GM23338 (cell line): ENCODE measurements at regions not wholly inside any gene's neighbourhood (a gene's known extent, or its start where the extent isn't known, plus 50 kb on each side); places are given as distances from the start of the nearest gene placed in this dataset.

Source experiments
- ATAC-seq: fragments of 200-7000 bp; cut with Tn5 transposase; 3 replicates; pipeline ENCODE4 v1.9.1; 2020
- DNase-seq: peaks from one replicate; pipeline ENCODE4 v3.0.0-alpha.2; 2015; ENCODE audit warnings: low spot score
- H2AFZ ChIP-seq: fragments of 200-600 bp; sonication (generic); 2 replicates; pipeline ENCODE4 v1.8.0; 2016; ENCODE audit warnings: antibody characterized with exemption, mild to moderate bottlenecking, moderate library complexity
- H3F3A ChIP-seq: fragments of 200-600 bp; sonication (generic); replicated peaks from 2 replicates; pipeline ENCODE4 v1.8.0; 2017; ENCODE audit warnings: antibody characterized with exemption, mixed run types, low read depth
- H3K27ac ChIP-seq: fragments of 200-600 bp; sonication (generic); 2 replicates; pipeline ENCODE4 v1.6.1; 2016; ENCODE audit warnings: low read depth
- H3K27me3 ChIP-seq: fragments of 200-600 bp; sonication (generic); 2 replicates; pipeline ENCODE4 v1.8.0; 2016; ENCODE audit warnings: mild to moderate bottlenecking, mixed run types, moderate library complexity; ENCODE audit not compliant: insufficient read depth
- H3K36me3 ChIP-seq: fragments of 200-600 bp; sonication (generic); 2 replicates; pipeline ENCODE4 v1.8.0; 2016; ENCODE audit warnings: mild to moderate bottlenecking; ENCODE audit not compliant: insufficient read depth
- H3K4me1 ChIP-seq: fragments of 200-600 bp; sonication (generic); 2 replicates; pipeline ENCODE4 v1.8.0; 2016; ENCODE audit warnings: mild to moderate bottlenecking, moderate library complexity; ENCODE audit not compliant: insufficient read depth
- H3K4me2 ChIP-seq: fragments of 200-600 bp; sonication (generic); 2 replicates; pipeline ENCODE4 v1.7.1; 2017; ENCODE audit warnings: mixed run types
- H3K4me3 ChIP-seq: fragments of 200-600 bp; sonication (generic); 2 replicates; pipeline ENCODE4 v1.6.1; 2016; ENCODE audit warnings: mixed run types
- H3K79me2 ChIP-seq: fragments of 200-600 bp; sonication (generic); replicated peaks from 2 replicates; pipeline ENCODE4 v1.8.0; 2017; ENCODE audit warnings: mild to moderate bottlenecking; ENCODE audit not compliant: insufficient read depth
- H3K9me2 ChIP-seq: fragments of 200-600 bp; sonication (generic); 2 replicates; pipeline ENCODE4 v1.8.0; 2017; ENCODE audit not compliant: insufficient read depth
- H4K20me1 ChIP-seq: fragments of 200-600 bp; sonication (generic); replicated peaks from 2 replicates; pipeline ENCODE4 v1.8.0; 2017; ENCODE audit warnings: mild to moderate bottlenecking; ENCODE audit not compliant: insufficient read depth
- H3K27ac Mint-ChIP-seq: 2 replicates; pipeline ENCODE4 v1.8.0; 2020; ENCODE audit warnings: inconsistent platforms, mild to moderate bottlenecking, moderate library complexity, mixed read lengths
- H3K27me3 Mint-ChIP-seq: 3 replicates; pipeline ENCODE4 v1.8.0; 2022; ENCODE audit warnings: low read depth, mild to moderate bottlenecking, moderate library complexity, mixed read lengths, inconsistent platforms; ENCODE audit not compliant: insufficient read depth, poor library complexity
- H3K36me3 Mint-ChIP-seq: 3 replicates; pipeline ENCODE4 v1.8.0; 2021; ENCODE audit warnings: low read depth, mild to moderate bottlenecking, inconsistent platforms, moderate library complexity, mixed read lengths
- H3K4me1 Mint-ChIP-seq: 3 replicates; pipeline ENCODE4 v1.8.0; 2020; ENCODE audit warnings: mild to moderate bottlenecking, inconsistent platforms, mixed read lengths
- H3K4me3 Mint-ChIP-seq: 3 replicates; pipeline ENCODE4 v1.8.0; 2021; ENCODE audit warnings: moderate library complexity, mild to moderate bottlenecking, inconsistent platforms, mixed read lengths
- H3K9me3 Mint-ChIP-seq: 3 replicates; pipeline ENCODE4 v1.8.0; 2020; ENCODE audit warnings: moderate library complexity, mild to moderate bottlenecking, inconsistent platforms, mixed read lengths
- CREB1 ChIP-seq: fragments of 250-450 bp; sonication (Bioruptor Pico); IDR thresholded peaks from 2 replicates; pipeline ENCODE4 v1.5.0; 2020; ENCODE audit warnings: low read depth, mild to moderate bottlenecking, moderate library complexity
- EZH2 ChIP-seq: fragments of 200-600 bp; sonication (generic); IDR thresholded peaks from one replicate; pipeline ENCODE4 v1.8.0; 2017; ENCODE audit warnings: antibody characterized with exemption, mild to moderate bottlenecking, low read depth; ENCODE audit not compliant: unreplicated experiment
- EZH2phosphoT487 ChIP-seq: fragments of 200-600 bp; sonication (generic); IDR thresholded peaks from one replicate; pipeline ENCODE4 v1.8.1; 2018; ENCODE audit warnings: antibody characterized with exemption; ENCODE audit not compliant: unreplicated experiment
- JUNB ChIP-seq: IDR thresholded peaks from one replicate; pipeline ENCODE4 v1.6.1; 2016; ENCODE audit warnings: antibody characterized with exemption; ENCODE audit not compliant: unreplicated experiment
- NANOG ChIP-seq: IDR thresholded peaks from 2 replicates; pipeline ENCODE4 v1.6.1; 2016; ENCODE audit warnings: antibody characterized with exemption, borderline replicate concordance
- POLR2AphosphoS5 ChIP-seq: IDR thresholded peaks from 2 replicates; pipeline ENCODE4 v1.6.1; 2016; ENCODE audit warnings: antibody characterized with exemption, low read depth
- STAT1 ChIP-seq: IDR thresholded peaks from one replicate; pipeline ENCODE4 v1.6.1; 2016; ENCODE audit warnings: antibody characterized with exemption; ENCODE audit not compliant: unreplicated experiment
- ZNF331 ChIP-seq: fragments of 250-450 bp; sonication (Bioruptor Pico); IDR thresholded peaks from 2 replicates; pipeline ENCODE4 v1.5.0; 2020; ENCODE audit warnings: low read depth, mild to moderate bottlenecking, moderate library complexity
- TF ChIP-seq, protein P1 (sequence below), 2 experiments: fragments of 200-600 bp in 1 of 2; sonication (generic) in 1 of 2; conservative IDR thresholded peaks; 2 replicates each; pipeline versions ENCODE4 v1.5.1 to v1.6.1; 2016 to 2017; ENCODE audit warnings: antibody characterized with exemption in 2 of 2, low read depth in 2 of 2, mild to moderate bottlenecking in 2 of 2, moderate library complexity in 1 of 2
- TF ChIP-seq, protein P2 (sequence below): IDR thresholded peaks from 2 replicates; pipeline ENCODE4 v1.6.1; 2016; ENCODE audit warnings: antibody characterized with exemption
- TF ChIP-seq, protein P3 (sequence below): IDR thresholded peaks from one replicate; pipeline ENCODE4 v1.6.1; 2018; ENCODE audit warnings: antibody characterized with exemption; ENCODE audit not compliant: unreplicated experiment
- TF ChIP-seq, protein P4 (sequence below): fragments of 250-450 bp; sonication (Bioruptor Pico); IDR thresholded peaks from 2 replicates; pipeline ENCODE4 v1.5.0; 2020; ENCODE audit warnings: mild to moderate bottlenecking, moderate library complexity

DNA sequence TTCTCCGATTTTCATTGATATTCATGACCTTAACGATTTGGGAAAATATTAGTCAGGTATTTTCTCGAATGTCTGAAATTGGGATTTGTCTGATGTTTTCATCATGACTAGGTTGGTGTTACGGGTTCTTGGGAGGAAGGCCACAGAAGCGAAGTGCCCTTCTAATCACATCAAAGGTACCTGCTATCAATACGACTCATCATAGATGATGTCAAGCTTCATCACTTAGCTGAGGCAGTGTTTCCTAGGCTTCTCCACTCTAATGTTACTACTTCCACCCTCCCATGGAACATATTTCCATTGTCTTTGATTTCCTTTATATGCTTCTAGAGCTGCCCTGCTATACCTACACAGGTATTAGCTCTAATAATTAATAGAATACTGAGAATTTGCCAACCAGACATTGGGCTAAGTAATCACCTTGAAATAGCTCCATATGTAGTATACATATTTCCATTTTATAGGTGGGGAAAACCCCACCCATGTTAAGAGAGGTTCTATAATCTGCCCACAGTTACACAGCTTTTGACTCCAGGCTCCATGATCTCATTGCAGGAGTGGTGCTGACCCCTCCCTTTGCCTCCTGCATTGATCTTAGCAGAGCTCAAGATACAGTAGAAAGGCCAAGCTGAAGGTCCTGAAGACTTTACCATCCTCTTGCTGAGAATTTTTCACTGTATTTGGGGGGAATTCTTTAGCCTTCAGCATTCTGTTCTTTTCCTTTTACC lies 238.6 kb upstream of the ADAMTSL1 start:
- Histone ChIP-seq H4K20me1 (no peaks in the 10 kb centered on the region), H3K4me3 (no peak overlapping the region), H3K79me2 (no peaks in the 10 kb centered on the region), H3K9me2 (no peaks in the 10 kb centered on the region), H3K4me1 (no peaks in the 10 kb centered on the region), H3K36me3 (no peaks in the 10 kb centered on the region), H3F3A (no peaks in the 10 kb centered on the region), H3K4me2 (no peak overlapping the region), H3K27me3 (no peaks in the 10 kb centered on the region), H2AFZ (no peak overlapping the region), H3K27ac (no peak overlapping the region)
- no peak for ATAC-seq
- no peaks in the 10 kb centered on the region for H3K9me3 Mint-ChIP-seq
- no peaks in the 10 kb centered on the region for H3K27me3 Mint-ChIP-seq
- no peak for TF ChIP-seq ZNF331 (CRISPR knock-in tag)
- TF ChIP-seq, protein P1, sequence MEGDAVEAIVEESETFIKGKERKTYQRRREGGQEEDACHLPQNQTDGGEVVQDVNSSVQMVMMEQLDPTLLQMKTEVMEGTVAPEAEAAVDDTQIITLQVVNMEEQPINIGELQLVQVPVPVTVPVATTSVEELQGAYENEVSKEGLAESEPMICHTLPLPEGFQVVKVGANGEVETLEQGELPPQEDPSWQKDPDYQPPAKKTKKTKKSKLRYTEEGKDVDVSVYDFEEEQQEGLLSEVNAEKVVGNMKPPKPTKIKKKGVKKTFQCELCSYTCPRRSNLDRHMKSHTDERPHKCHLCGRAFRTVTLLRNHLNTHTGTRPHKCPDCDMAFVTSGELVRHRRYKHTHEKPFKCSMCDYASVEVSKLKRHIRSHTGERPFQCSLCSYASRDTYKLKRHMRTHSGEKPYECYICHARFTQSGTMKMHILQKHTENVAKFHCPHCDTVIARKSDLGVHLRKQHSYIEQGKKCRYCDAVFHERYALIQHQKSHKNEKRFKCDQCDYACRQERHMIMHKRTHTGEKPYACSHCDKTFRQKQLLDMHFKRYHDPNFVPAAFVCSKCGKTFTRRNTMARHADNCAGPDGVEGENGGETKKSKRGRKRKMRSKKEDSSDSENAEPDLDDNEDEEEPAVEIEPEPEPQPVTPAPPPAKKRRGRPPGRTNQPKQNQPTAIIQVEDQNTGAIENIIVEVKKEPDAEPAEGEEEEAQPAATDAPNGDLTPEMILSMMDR (conservative IDR thresholded peaks at IDR 0.05; ENCODE audit: low read depth in 2 of 2) = no peak
- TF ChIP-seq, protein P2, sequence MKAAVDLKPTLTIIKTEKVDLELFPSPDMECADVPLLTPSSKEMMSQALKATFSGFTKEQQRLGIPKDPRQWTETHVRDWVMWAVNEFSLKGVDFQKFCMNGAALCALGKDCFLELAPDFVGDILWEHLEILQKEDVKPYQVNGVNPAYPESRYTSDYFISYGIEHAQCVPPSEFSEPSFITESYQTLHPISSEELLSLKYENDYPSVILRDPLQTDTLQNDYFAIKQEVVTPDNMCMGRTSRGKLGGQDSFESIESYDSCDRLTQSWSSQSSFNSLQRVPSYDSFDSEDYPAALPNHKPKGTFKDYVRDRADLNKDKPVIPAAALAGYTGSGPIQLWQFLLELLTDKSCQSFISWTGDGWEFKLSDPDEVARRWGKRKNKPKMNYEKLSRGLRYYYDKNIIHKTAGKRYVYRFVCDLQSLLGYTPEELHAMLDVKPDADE = no peak
- no peak for TF ChIP-seq EZH2
- TF ChIP-seq, protein P3, sequence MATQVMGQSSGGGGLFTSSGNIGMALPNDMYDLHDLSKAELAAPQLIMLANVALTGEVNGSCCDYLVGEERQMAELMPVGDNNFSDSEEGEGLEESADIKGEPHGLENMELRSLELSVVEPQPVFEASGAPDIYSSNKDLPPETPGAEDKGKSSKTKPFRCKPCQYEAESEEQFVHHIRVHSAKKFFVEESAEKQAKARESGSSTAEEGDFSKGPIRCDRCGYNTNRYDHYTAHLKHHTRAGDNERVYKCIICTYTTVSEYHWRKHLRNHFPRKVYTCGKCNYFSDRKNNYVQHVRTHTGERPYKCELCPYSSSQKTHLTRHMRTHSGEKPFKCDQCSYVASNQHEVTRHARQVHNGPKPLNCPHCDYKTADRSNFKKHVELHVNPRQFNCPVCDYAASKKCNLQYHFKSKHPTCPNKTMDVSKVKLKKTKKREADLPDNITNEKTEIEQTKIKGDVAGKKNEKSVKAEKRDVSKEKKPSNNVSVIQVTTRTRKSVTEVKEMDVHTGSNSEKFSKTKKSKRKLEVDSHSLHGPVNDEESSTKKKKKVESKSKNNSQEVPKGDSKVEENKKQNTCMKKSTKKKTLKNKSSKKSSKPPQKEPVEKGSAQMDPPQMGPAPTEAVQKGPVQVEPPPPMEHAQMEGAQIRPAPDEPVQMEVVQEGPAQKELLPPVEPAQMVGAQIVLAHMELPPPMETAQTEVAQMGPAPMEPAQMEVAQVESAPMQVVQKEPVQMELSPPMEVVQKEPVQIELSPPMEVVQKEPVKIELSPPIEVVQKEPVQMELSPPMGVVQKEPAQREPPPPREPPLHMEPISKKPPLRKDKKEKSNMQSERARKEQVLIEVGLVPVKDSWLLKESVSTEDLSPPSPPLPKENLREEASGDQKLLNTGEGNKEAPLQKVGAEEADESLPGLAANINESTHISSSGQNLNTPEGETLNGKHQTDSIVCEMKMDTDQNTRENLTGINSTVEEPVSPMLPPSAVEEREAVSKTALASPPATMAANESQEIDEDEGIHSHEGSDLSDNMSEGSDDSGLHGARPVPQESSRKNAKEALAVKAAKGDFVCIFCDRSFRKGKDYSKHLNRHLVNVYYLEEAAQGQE = no peak
- no peak for TF ChIP-seq JUNB
- no peak for TF ChIP-seq STAT1
- TF ChIP-seq, protein P4, sequence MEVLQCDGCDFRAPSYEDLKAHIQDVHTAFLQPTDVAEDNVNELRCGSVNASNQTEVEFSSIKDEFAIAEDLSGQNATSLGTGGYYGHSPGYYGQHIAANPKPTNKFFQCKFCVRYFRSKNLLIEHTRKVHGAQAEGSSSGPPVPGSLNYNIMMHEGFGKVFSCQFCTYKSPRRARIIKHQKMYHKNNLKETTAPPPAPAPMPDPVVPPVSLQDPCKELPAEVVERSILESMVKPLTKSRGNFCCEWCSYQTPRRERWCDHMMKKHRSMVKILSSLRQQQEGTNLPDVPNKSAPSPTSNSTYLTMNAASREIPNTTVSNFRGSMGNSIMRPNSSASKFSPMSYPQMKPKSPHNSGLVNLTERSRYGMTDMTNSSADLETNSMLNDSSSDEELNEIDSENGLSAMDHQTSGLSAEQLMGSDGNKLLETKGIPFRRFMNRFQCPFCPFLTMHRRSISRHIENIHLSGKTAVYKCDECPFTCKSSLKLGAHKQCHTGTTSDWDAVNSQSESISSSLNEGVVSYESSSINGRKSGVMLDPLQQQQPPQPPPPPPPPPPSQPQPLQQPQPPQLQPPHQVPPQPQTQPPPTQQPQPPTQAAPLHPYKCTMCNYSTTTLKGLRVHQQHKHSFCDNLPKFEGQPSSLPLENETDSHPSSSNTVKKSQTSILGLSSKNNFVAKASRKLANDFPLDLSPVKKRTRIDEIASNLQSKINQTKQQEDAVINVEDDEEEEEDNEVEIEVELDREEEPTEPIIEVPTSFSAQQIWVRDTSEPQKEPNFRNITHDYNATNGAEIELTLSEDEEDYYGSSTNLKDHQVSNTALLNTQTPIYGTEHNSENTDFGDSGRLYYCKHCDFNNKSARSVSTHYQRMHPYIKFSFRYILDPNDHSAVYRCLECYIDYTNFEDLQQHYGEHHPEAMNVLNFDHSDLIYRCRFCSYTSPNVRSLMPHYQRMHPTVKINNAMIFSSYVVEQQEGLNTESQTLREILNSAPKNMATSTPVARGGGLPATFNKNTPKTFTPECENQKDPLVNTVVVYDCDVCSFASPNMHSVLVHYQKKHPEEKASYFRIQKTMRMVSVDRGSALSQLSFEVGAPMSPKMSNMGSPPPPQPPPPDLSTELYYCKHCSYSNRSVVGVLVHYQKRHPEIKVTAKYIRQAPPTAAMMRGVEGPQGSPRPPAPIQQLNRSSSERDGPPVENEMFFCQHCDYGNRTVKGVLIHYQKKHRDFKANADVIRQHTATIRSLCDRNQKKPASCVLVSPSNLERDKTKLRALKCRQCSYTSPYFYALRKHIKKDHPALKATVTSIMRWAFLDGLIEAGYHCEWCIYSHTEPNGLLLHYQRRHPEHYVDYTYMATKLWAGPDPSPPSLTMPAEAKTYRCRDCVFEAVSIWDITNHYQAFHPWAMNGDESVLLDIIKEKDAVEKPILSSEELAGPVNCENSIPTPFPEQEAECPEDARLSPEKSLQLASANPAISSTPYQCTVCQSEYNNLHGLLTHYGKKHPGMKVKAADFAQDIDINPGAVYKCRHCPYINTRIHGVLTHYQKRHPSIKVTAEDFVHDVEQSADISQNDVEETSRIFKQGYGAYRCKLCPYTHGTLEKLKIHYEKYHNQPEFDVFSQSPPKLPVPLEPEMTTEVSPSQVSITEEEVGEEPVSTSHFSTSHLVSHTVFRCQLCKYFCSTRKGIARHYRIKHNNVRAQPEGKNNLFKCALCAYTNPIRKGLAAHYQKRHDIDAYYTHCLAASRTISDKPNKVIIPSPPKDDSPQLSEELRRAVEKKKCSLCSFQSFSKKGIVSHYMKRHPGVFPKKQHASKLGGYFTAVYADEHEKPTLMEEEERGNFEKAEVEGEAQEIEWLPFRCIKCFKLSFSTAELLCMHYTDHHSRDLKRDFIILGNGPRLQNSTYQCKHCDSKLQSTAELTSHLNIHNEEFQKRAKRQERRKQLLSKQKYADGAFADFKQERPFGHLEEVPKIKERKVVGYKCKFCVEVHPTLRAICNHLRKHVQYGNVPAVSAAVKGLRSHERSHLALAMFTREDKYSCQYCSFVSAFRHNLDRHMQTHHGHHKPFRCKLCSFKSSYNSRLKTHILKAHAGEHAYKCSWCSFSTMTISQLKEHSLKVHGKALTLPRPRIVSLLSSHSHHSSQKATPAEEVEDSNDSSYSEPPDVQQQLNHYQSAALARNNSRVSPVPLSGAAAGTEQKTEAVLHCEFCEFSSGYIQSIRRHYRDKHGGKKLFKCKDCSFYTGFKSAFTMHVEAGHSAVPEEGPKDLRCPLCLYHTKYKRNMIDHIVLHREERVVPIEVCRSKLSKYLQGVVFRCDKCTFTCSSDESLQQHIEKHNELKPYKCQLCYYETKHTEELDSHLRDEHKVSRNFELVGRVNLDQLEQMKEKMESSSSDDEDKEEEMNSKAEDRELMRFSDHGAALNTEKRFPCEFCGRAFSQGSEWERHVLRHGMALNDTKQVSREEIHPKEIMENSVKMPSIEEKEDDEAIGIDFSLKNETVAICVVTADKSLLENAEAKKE = no peak
- no peak for TF ChIP-seq POLR2AphosphoS5
- TF ChIP-seq CREB1 (CRISPR knock-in tag) = no peak
- no peak for TF ChIP-seq EZH2phosphoT487
- no peak for TF ChIP-seq NANOG
- peaks cover 4% of the 10 kb centered on the region; the same call in 2 of the 3 replicates for H3K4me1 Mint-ChIP-seq
- H3K36me3 Mint-ChIP-seq = no peaks in the 10 kb centered on the region
- DNase-seq = no peak
- H3K27ac Mint-ChIP-seq = no peak overlapping the region
- H3K4me3 Mint-ChIP-seq = no peak overlapping the region
